Hepatocyte (in vitro differentiated cells): ENCODE measurements at regions not wholly inside any gene's neighbourhood (a gene's known extent, or its start where the extent isn't known, plus 50 kb on each side); places are given as distances from the start of the nearest gene placed in this dataset.

ENCODE experiments used
- EZH2 ChIP-seq: fragments of 200-600 bp; sonication (generic); IDR thresholded peaks from 2 replicates; pipeline ENCODE4 v1.6.1; 2016; ENCODE audit warnings: antibody characterized with exemption, mild to moderate bottlenecking, borderline replicate concordance
- EZH2phosphoT487 ChIP-seq: fragments of 200-600 bp; sonication (generic); IDR thresholded peaks from one replicate; pipeline ENCODE4 v1.6.1; 2018; ENCODE audit warnings: antibody characterized with exemption, mild to moderate bottlenecking, low read depth, moderate library complexity; ENCODE audit not compliant: unreplicated experiment, severe bottlenecking
- TF ChIP-seq, protein P1 (sequence below): fragments of 200-600 bp; sonication (generic); IDR thresholded peaks from 2 replicates; pipeline ENCODE4 v1.5.1; 2016; ENCODE audit warnings: antibody characterized with exemption, mild to moderate bottlenecking; ENCODE audit not compliant: poor library complexity

DNA sequence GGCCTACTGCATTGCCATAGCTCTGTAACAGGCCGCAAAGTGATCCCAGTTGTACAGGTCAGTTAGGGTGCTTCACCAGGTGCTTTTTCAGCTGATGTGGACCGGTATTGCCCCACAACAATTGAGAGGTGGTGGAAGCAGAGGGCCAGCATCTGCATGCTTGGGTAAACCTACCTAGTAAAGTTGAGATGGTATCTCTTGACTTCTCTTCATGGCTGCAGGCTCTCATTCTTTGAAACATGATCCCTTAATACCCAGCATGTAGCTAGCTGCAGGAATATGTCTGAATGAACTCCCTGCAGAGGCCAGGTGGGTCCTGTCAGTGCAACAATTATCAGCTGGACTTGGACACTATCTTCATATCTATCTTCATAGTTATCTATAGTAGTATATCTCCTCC, 60.7 kb upstream of the CCDC6 start:
- TF ChIP-seq, protein P1, sequence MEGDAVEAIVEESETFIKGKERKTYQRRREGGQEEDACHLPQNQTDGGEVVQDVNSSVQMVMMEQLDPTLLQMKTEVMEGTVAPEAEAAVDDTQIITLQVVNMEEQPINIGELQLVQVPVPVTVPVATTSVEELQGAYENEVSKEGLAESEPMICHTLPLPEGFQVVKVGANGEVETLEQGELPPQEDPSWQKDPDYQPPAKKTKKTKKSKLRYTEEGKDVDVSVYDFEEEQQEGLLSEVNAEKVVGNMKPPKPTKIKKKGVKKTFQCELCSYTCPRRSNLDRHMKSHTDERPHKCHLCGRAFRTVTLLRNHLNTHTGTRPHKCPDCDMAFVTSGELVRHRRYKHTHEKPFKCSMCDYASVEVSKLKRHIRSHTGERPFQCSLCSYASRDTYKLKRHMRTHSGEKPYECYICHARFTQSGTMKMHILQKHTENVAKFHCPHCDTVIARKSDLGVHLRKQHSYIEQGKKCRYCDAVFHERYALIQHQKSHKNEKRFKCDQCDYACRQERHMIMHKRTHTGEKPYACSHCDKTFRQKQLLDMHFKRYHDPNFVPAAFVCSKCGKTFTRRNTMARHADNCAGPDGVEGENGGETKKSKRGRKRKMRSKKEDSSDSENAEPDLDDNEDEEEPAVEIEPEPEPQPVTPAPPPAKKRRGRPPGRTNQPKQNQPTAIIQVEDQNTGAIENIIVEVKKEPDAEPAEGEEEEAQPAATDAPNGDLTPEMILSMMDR, result no peak
- TF ChIP-seq EZH2 (no peak), EZH2phosphoT487 (no peak)
